ENCODE measurements at regions not wholly inside any gene's neighbourhood (a gene's known extent, or its start where the extent isn't known, plus 50 kb on each side); places are given as distances from the start of the nearest gene placed in this dataset.

DNA sequence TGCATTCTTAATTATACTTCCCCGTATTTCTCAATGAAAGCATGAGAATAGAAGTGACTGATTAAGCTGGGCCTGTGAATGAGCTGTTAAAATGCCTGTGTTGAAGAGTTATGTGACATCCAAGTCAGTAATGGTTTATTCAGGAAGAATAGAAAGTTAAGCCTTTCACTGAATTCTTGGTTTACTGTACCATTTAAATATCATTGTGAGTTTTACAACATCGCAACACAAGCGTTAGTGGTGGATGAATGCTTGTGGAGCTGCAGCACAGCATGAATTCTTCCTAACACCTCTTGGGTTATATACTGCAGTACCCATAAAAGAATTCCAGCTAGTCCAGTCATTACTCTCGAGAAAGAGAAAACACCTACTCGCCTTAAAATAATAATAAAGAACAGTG is 257.8 kb downstream of the JRKL start:
- H3K4me3 ChIP-seq (ENCODE audit: low read depth, low read length): no peak overlapping the region
- DNase-seq (ENCODE audit: low read depth): no peak
- TF ChIP-seq, protein P1, sequence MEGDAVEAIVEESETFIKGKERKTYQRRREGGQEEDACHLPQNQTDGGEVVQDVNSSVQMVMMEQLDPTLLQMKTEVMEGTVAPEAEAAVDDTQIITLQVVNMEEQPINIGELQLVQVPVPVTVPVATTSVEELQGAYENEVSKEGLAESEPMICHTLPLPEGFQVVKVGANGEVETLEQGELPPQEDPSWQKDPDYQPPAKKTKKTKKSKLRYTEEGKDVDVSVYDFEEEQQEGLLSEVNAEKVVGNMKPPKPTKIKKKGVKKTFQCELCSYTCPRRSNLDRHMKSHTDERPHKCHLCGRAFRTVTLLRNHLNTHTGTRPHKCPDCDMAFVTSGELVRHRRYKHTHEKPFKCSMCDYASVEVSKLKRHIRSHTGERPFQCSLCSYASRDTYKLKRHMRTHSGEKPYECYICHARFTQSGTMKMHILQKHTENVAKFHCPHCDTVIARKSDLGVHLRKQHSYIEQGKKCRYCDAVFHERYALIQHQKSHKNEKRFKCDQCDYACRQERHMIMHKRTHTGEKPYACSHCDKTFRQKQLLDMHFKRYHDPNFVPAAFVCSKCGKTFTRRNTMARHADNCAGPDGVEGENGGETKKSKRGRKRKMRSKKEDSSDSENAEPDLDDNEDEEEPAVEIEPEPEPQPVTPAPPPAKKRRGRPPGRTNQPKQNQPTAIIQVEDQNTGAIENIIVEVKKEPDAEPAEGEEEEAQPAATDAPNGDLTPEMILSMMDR (conservative IDR thresholded peaks at IDR 0.05; ENCODE audit: low read depth, low read length): no peak

DNA sequence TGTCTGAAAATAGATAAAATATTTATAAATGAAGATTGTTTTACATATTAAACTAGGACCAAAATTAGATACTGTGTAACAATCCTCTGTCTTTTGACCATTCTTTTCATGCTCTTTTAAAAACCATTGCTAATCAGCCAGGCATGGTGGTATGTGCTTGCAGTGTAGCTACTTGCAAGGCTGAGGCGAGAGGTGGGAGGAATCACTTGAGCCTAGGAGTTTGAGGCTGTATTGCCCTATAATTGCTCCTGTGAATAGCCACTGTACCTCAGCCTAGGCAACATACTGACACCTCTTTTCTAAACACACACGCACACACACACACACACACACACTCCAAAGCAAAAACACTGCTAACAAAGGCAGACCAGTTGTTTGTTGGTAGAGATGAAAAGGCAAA is 259.2 kb downstream of the JRKL start:
- no peak overlapping the region for H3K4me3 ChIP-seq (ENCODE audit: low read depth, low read length)
- no peak for DNase-seq (ENCODE audit: low read depth)
- TF ChIP-seq, protein P1 (conservative IDR thresholded peaks at IDR 0.05; ENCODE audit: low read depth, low read length): no peak

DNA sequence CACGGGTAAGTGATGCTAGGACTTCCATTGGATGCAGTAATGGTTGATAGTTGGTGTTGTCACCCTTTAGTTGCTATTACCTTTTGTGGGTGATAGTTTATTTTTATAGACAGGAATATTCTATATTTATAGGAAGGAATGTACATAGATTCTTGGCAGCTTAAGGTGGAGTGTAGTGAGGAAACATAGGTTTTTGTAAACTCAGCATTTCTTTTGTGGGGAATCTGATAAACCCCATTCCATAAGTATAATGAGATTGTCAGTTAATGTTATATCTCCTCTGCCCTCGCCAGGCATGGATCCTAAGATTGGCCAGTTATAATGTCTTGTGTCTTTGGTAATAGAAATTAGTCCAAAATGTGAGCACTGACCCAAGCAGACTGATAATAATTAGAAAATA is 262.7 kb downstream of the JRKL start:
- TF ChIP-seq, protein P1 (conservative IDR thresholded peaks at IDR 0.05; ENCODE audit: low read depth, low read length): no peak
- H3K4me3 ChIP-seq (ENCODE audit: low read depth, low read length): no peak overlapping the region
- DNase-seq (ENCODE audit: low read depth): no peak

DNA sequence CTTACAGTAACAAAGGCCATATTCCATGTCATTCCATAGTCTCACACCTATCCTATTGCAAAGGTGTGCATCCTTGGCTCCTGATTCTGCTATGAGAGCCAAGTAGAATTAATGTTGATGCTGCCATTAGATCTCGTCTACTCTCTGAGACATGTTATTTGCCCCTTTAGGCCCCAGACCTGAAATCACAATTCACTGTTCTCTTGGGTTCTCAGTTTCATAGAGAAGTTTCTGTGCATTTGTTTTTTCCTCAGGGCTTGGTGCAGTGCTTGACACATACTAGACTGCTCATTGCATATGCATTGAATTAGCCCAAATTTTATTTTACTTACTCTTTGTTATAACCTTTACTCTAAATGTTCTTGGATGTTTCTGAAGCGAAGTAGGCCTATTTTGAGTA is 265.7 kb downstream of the JRKL start:
- no peak overlapping the region for H3K4me3 ChIP-seq (ENCODE audit: low read depth, low read length)
- no peak for DNase-seq (ENCODE audit: low read depth)
- TF ChIP-seq, protein P1 (conservative IDR thresholded peaks at IDR 0.05; ENCODE audit: low read depth, low read length): no peak

DNA sequence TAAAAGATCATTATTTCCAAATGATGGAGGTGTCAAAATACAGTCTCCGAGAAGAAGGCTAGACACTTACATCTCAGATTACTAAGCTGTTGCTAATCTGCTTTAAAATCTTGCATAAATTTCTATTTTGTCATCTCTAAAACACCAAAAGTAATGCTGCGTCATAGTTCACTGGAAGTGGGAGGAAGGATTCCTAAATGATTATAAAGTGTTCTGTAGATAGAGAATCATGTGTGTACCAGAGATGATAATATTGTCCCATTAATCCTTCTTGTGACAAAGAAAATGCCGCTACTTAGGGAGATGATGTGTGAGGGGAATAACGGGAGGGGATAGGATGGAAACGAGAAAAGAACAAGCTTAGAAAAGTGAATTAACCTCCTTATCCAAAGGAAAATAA is 268.6 kb downstream of the JRKL start:
- TF ChIP-seq, protein P1 (conservative IDR thresholded peaks at IDR 0.05; ENCODE audit: low read depth, low read length): no peak
- no peak for DNase-seq (ENCODE audit: low read depth)
- H3K4me3 ChIP-seq (ENCODE audit: low read depth, low read length): no peak overlapping the region

DNA sequence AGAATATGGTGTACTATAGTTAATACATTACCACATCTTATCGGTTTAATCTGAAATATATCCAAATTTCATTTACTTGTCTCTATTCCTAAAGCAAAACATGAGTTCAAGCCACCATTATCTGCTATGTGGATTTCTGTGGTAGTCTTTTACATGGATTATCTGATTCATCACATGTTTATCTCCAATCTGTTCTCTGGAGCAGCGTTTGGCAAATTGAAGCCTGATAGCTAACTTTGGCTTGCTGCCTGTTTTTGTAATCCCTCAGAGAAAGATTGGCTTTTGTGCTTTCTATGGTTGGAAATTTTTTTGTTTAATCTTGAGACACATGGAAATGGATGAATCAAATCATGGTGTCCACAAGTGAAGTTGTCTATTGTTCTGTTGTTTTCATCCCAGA is 274.3 kb downstream of the JRKL start:
- H3K4me3 ChIP-seq (ENCODE audit: low read depth, low read length): no peak overlapping the region
- TF ChIP-seq, protein P1 (conservative IDR thresholded peaks at IDR 0.05; ENCODE audit: low read depth, low read length): no peak
- no peak for DNase-seq (ENCODE audit: low read depth)

DNA sequence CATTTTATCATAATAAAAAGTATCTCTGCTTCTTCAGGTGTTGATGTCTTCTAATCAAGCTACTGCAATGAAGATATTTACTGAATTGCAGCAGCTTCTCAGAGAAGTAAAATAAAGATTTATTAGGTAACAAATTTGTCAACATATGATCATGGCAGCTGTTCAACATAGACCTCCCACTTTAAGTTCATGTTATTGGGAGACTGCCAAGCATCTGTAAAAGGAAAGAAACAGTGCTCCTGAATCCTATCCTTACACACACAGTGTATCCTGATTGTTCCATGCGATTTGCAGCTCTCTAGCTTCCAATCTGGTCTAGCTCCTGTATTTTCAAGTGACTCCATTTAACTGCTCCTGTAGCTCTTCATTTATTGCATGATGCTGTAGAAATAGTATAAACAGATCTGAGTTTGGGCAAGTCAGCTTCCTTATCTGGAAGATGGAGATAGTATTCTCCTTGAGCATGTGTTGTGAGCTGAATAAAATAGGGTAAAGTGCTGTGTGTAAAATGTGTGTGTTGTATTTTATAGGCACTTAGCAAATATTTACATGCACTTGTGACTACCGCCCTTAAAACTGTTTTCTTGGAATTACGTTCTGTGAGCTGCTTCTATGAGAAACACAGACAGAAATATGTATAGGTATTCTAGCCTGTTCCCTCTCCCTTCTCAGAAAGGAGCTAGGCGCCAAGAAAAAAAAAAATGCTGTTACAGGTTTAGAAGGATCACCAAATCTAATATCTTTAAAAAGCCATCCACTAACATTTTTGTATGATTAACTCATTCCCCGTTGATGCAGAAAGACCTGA is 290.6 kb downstream of the JRKL start:
- H3K4me3 ChIP-seq (ENCODE audit: low read depth, low read length): no peak overlapping the region
- TF ChIP-seq, protein P1 (conservative IDR thresholded peaks at IDR 0.05; ENCODE audit: low read depth, low read length): no peak
- DNase-seq (ENCODE audit: low read depth): no peak
